Muscle of back (tissue), 3 donors: ENCODE measurements at regions not wholly inside any gene's neighbourhood (a gene's known extent, or its start where the extent isn't known, plus 50 kb on each side); places are given as distances from the start of the nearest gene placed in this dataset.

Experiments used
- DNase-seq, 3 donors: peaks; one replicate each; pipeline versions ENCODE4 v3.0.0 to v3.0.0-alpha.2; 2013

- no peak for DNase-seq
Measured at GRCh38 chr6:147131532-147132128, 72.6 kb upstream of the STXBP5 start.

GRCh38 chr6:147132889-147133288, 71.3 kb upstream of the STXBP5 start:
- DNase-seq, result no peak

GRCh38 chr6:147133669-147134068, 70.5 kb upstream of the STXBP5 start:
- no peak for DNase-seq

GRCh38 chr6:147135211-147135681, 69.0 kb upstream of the STXBP5 start:
- DNase-seq, result peak in 1 of 3 donors; percentile 37

GRCh38 chr6:147136057-147136456, 68.2 kb upstream of the STXBP5 start:
- DNase-seq, result no peak

GRCh38 chr6:147137986-147138385, 66.2 kb upstream of the STXBP5 start:
- DNase-seq, result no peak

- DNase-seq, result no peak
Measured at GRCh38 chr6:147138835-147139234, 65.4 kb upstream of the STXBP5 start.

- DNase-seq, result no peak
Measured at GRCh38 chr6:147141711-147142308, 62.4 kb upstream of the STXBP5 start.

GRCh38 chr6:147142684-147143245, 61.5 kb upstream of the STXBP5 start:
- DNase-seq, result no peak

GRCh38 chr6:147149092-147149491, 55.1 kb upstream of the STXBP5 start:
- DNase-seq, result no peak

- no peak for DNase-seq
Measured at GRCh38 chr6:147149826-147150225, 54.4 kb upstream of the STXBP5 start.

- no peak for DNase-seq
Measured at GRCh38 chr6:147150293-147150692, 53.9 kb upstream of the STXBP5 start.
